ENCODE measurements at regions not wholly inside any gene's neighbourhood (a gene's known extent, or its start where the extent isn't known, plus 50 kb on each side); places are given as distances from the start of the nearest gene placed in this dataset.
"Not testable (repeated sequence)": the region's sequence is repeated elsewhere in the genome, so short reads cannot be mapped to it uniquely, and the experiment has no call there.

DNA sequence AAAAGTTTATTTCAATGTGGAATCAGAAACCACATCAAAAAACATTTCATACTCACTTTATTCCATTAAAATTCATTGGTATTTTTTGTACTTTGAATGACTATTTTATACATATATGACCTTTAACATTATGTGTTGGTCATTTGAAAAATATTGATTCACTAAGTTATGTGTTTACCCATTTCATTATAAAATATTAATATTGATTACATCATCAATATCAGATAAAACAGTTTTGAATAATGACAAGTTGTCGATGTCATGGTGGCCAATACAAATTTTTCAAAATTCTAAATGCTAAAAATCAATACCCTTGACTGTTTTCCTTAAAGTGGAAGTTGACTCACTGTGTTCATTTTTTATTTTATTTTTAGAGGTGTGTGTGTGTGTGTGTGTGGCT, 239.7 kb upstream of the ROBO1 start:
- DNase-seq: no peak

- no peak for DNase-seq
Observed at GRCh38 chr3:80006315-80006714, 238.5 kb upstream of the ROBO1 start.

GRCh38 chr3:80000022-80000421, 232.2 kb upstream of the ROBO1 start:
- DNase-seq: no peak

DNA sequence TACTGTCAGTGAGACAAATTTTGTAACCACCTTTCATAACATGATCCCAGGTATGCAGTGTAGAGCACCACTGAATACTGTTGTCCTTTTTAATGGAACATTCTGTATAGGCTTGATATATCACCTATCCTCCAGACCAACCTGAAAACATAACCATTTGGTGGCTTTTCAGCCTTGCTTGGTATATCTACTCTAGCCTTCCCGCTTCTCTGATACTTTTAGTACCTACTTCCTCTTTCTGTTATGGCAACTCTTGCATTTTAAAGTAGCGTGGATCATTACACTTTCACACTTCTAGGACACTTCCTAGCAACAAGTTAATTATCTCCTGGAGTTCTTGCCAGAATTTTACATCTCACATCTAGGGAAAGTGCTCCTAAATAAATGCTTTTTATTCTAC, 226.6 kb upstream of the ROBO1 start:
- DNase-seq: no peak

DNA sequence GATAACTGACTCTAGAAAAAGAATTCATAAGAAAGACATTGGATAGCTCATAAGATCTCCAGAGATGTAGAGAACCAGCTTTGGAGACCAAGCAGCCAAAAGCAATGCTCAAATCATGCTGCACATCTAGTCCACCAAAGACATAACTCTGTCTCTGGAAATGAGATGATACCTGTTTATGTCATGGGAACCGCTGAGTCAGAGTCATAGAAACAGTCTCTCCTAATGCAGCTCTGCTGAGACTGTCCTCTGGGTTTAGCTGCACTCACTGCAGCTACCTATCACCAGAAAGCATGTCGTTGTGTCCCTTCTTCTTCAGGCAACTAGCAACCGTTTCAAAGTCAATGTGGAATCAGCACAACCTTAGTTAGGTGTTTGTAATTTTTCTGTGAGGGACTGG, 218.5 kb upstream of the ROBO1 start:
- no peak for DNase-seq

- peak; percentile 14 for DNase-seq
Observed at GRCh38 chr3:79985816-79986215, 218.0 kb upstream of the ROBO1 start.

GRCh38 chr3:79983118-79983517, 215.3 kb upstream of the ROBO1 start:
- DNase-seq: no peak

GRCh38 chr3:79979990-79980389, 212.2 kb upstream of the ROBO1 start:
- no peak for DNase-seq

GRCh38 chr3:79976466-79976865, 208.7 kb upstream of the ROBO1 start:
- no peak for DNase-seq

GRCh38 chr3:79973917-79974595, 206.3 kb upstream of the ROBO1 start:
- DNase-seq: no peak

GRCh38 chr3:79973482-79973881, 205.7 kb upstream of the ROBO1 start:
- DNase-seq: no peak

GRCh38 chr3:79968418-79968817, 200.6 kb upstream of the ROBO1 start:
- DNase-seq: no peak

GRCh38 chr3:79960594-79960993, 192.8 kb upstream of the ROBO1 start:
- DNase-seq: no peak

- no peak for DNase-seq
Observed at GRCh38 chr3:79957066-79957465, 189.3 kb upstream of the ROBO1 start.

DNA sequence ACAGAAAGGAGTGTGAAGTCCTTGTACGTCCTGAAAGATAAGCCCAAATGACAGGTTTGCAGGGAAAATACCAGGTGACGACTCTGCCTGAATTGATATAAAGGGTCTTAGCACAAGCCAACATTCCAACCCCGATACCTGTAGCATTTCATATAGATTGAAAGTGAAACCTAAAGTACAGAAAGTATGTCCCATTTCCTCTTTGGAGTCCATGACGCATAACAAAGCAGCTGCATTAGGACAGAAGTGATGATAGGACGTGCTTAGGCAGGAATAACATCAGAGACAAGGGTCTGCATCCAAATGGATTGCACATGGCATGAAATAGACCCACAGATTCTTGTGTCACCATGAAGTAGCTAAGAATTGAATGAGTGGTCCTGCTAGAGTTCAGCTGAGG, 187.0 kb upstream of the ROBO1 start:
- DNase-seq: no peak

DNA sequence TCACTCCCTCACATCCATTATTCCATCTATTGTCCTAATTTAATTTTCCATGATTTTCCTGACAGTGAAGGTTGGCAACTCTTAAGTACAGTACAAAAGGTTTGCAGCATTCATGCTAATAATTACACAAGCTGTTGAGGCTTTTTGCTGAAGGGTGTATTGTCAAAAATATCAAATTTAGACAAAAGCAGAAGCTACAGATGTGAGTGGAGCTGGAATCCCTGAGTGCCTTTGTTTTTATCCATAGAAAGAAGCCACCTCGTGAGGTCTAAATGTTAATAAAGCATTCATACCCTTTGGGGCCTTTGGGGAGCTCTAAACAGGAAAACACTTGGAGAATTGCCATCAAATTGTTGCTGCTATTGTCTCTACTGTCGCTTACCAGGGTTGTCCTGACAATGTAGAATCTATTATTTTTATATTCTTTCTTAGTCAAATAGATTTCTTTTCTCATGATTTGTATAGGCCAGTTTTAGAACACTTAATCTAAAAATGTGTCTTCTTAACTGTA, 185.8 kb upstream of the ROBO1 start:
- peak; percentile 13 for DNase-seq

GRCh38 chr3:79951426-79951825, 183.6 kb upstream of the ROBO1 start:
- DNase-seq: not testable (repeated sequence)

DNA sequence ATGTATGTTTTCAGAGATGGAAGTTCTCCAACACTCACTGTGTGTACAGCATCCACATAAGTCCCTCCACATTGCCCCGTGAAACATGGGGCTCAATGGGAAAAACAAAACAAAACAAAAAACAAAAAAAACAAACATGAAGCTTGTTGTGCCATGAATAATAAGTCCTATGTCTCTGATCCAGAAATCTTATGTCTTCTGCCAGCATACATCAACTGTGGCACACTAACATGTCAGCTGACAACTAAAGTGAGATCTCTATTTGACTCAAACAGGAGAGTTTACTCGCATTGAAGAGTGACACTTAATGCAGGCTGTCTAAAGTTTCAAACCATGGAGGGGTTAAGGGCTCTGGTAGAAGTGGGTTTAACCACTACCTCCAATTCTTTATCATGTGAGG, 180.2 kb upstream of the ROBO1 start:
- no peak for DNase-seq

DNA sequence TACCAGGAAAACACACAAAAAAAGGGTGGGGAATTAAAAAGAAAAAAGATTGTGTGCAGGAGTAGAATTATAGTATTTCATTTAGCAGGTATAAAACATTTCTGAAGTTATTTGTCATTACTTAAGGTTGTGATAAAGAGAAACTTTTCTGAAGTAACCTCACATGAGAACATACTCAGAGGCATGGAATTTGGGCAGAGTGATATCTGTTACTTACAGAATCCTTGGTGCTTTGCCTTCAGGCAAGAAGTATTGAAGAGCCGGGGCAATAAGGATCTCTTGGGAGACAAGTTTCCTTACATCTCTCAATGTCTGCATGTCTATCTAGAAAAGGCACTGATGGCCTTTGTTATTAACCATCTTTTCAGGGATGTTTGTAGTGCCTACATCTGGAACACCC, 179.7 kb upstream of the ROBO1 start:
- no peak for DNase-seq

DNA sequence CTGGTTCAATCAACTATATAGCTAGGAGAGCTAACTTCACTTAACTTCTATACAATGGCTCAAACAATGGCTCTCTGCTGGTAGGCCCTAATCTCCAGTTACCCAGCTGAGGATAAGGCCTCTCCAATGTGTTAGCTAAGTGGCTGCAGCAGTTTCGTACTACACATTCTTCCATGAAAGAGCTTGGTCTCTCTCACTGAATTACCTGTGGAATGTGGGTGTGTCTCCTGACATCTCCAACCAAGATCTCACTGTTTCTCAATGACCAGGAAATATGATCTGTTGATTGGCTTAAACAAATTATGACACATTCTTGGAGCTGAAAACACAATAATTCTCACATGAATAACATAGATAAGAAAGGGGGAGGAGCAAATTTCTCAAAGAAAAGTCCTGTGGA, 169.8 kb upstream of the ROBO1 start:
- DNase-seq: no peak

DNA sequence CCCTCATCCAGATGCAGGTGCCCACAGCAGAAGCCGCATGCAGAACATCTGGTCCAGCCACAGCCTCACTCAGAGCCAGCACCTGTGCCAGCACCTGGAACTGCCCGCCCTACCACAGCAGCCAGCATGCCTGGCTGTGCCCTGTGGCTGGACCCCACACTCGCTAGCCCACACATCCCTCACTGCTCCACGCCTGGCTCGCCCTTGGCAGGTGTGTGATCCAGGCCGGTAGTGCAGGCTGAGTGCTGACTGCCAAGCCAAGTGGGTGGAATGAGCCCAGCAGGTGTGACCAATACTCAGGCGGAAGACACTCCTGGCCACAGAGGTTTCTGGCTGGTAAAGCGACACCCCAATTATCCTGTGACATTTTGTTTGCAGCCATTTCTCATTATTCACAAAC, 162.4 kb upstream of the ROBO1 start:
- no peak for DNase-seq

DNA sequence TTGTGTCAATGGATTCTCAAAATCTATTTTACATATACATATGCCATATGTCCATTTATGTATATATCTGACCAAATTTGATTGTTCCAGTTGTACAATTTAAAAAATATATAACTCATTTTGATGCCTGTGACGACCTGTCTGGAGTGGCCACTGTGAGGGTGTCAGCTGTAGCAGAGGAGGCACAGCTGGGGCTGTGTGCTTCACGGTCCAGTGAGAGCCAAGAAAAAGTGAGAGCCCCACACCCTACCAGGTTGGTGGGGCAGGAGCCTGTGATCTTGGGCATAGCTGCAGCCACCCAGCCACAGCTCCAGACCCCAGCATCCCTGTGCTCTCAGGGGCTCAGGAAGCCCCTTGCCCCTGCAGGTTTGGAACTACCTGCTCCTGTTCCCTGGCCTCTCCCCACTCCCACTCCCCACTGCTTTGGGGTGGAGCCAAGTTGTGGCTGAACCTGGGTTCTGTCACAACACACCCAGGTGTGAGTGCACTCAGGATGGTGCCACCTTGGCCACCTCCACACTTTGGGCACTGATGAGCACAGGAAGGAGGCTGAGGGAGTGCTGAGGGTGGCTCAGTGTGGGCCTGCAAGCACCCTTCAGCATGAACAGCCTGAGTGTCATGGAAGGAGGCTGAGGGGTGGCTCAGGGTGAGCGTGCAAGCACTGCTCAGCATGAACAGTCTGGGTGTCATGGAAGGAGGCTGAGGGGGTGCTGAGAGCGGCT, 161.1 kb upstream of the ROBO1 start:
- DNase-seq: no peak

- DNase-seq: no peak
Observed at GRCh38 chr3:79926522-79926921, 158.7 kb upstream of the ROBO1 start.

GRCh38 chr3:79922633-79923032, 154.8 kb upstream of the ROBO1 start:
- no peak for DNase-seq

- no peak for DNase-seq
Observed at GRCh38 chr3:79917561-79917960, 149.8 kb upstream of the ROBO1 start.
